ENCODE measurements at regions not wholly inside any gene's neighbourhood (a gene's known extent, or its start where the extent isn't known, plus 50 kb on each side); places are given as distances from the start of the nearest gene placed in this dataset.

- no peak overlapping the region for H3K27ac Mint-ChIP-seq
- no peak for DNase-seq
- no peak overlapping the region for H3K4me3 Mint-ChIP-seq
- POLR2A ChIA-PET, result no interaction called here
- H3K36me3 Mint-ChIP-seq (ENCODE audit: low read depth), result no peaks in the 10 kb centered on the region
- CTCF ChIA-PET, result no interaction called here
- no peaks in the 10 kb centered on the region for H3K27me3 Mint-ChIP-seq
- H3K4me1 Mint-ChIP-seq, result no peaks in the 10 kb centered on the region
- H3K9me3 Mint-ChIP-seq, result peaks cover 2% of the 10 kb centered on the region
Measured at GRCh38 chr10:57430376-57430775, 837.3 kb downstream of the IPMK start.

GRCh38 chr10:57420881-57421280 lies 846.8 kb downstream of the IPMK start:
- Mint-ChIP-seq H3K27ac (no peak overlapping the region), H3K27me3 (no peaks in the 10 kb centered on the region), H3K9me3 (no peaks in the 10 kb centered on the region), H3K36me3 (ENCODE audit: low read depth) (no peaks in the 10 kb centered on the region), H3K4me3 (no peak overlapping the region), H3K4me1 (no peaks in the 10 kb centered on the region)
- ChIA-PET POLR2A (no interaction called here), CTCF (interaction anchor here (0.5 kb wide), 1 partner anchor 1157 kb away, joined by 3 read pairs; no protein-coding TSS in a partner anchor)
- no peak for DNase-seq

- ChIA-PET POLR2A (no interaction called here), CTCF (no interaction called here)
- Mint-ChIP-seq H3K36me3 (ENCODE audit: low read depth) (no peaks in the 10 kb centered on the region), H3K4me3 (no peak overlapping the region), H3K27me3 (no peaks in the 10 kb centered on the region), H3K4me1 (no peaks in the 10 kb centered on the region), H3K9me3 (peaks cover 3% of the 10 kb centered on the region), H3K27ac (no peak overlapping the region)
- no peak for DNase-seq
Measured at GRCh38 chr10:57418476-57418875, 849.2 kb downstream of the IPMK start.

- DNase-seq, result no peak
- Mint-ChIP-seq H3K27me3 (no peaks in the 10 kb centered on the region), H3K36me3 (ENCODE audit: low read depth) (no peaks in the 10 kb centered on the region), H3K27ac (no peak overlapping the region), H3K4me1 (no peaks in the 10 kb centered on the region), H3K9me3 (no peaks in the 10 kb centered on the region), H3K4me3 (no peak overlapping the region)
- CTCF ChIA-PET, result no interaction called here
- POLR2A ChIA-PET, result no interaction called here
Measured at GRCh38 chr10:57395923-57396322, 871.8 kb downstream of the IPMK start.

- no peaks in the 10 kb centered on the region for H3K36me3 Mint-ChIP-seq (ENCODE audit: low read depth)
- H3K27me3 Mint-ChIP-seq, result no peaks in the 10 kb centered on the region
- H3K4me1 Mint-ChIP-seq, result no peaks in the 10 kb centered on the region
- no peak for DNase-seq
- no peak overlapping the region for H3K27ac Mint-ChIP-seq
- H3K9me3 Mint-ChIP-seq, result no peaks in the 10 kb centered on the region
- no peak overlapping the region for H3K4me3 Mint-ChIP-seq
- CTCF ChIA-PET, result no interaction called here
- POLR2A ChIA-PET, result no interaction called here
Measured at GRCh38 chr10:57367412-57367811, 900.3 kb downstream of the IPMK start.

- no peaks in the 10 kb centered on the region for H3K27me3 Mint-ChIP-seq
- DNase-seq, result no peak
- no peak overlapping the region for H3K4me3 Mint-ChIP-seq
- no peak overlapping the region for H3K27ac Mint-ChIP-seq
- no peaks in the 10 kb centered on the region for H3K4me1 Mint-ChIP-seq
- ChIA-PET POLR2A (no interaction called here), CTCF (no interaction called here)
- no peaks in the 10 kb centered on the region for H3K9me3 Mint-ChIP-seq
- no peaks in the 10 kb centered on the region for H3K36me3 Mint-ChIP-seq (ENCODE audit: low read depth)
Measured at GRCh38 chr10:57362811-57363210, 904.9 kb downstream of the IPMK start.

- Mint-ChIP-seq H3K27me3 (no peaks in the 10 kb centered on the region), H3K36me3 (ENCODE audit: low read depth) (no peaks in the 10 kb centered on the region), H3K9me3 (no peaks in the 10 kb centered on the region), H3K4me1 (no peaks in the 10 kb centered on the region), H3K27ac (no peak overlapping the region), H3K4me3 (no peak overlapping the region)
- POLR2A ChIA-PET, result no interaction called here
- CTCF ChIA-PET, result no interaction called here
- DNase-seq, result no peak
Measured at GRCh38 chr10:57353403-57354003, 914.2 kb downstream of the IPMK start.

GRCh38 chr10:57351076-57351475 lies 916.6 kb downstream of the IPMK start:
- peaks cover 2% of the 10 kb centered on the region for H3K9me3 Mint-ChIP-seq
- no peak for DNase-seq
- no peaks in the 10 kb centered on the region for H3K4me1 Mint-ChIP-seq
- POLR2A ChIA-PET, result no interaction called here
- H3K36me3 Mint-ChIP-seq (ENCODE audit: low read depth), result no peaks in the 10 kb centered on the region
- no peaks in the 10 kb centered on the region for H3K27me3 Mint-ChIP-seq
- no peak overlapping the region for H3K4me3 Mint-ChIP-seq
- CTCF ChIA-PET, result no interaction called here
- no peak overlapping the region for H3K27ac Mint-ChIP-seq

GRCh38 chr10:57341294-57341693 lies 926.4 kb downstream of the IPMK start:
- Mint-ChIP-seq H3K9me3 (peaks cover 6% of the 10 kb centered on the region), H3K27me3 (no peaks in the 10 kb centered on the region), H3K27ac (no peak overlapping the region), H3K36me3 (ENCODE audit: low read depth) (no peaks in the 10 kb centered on the region), H3K4me3 (no peak overlapping the region), H3K4me1 (no peaks in the 10 kb centered on the region)
- no peak for DNase-seq
- ChIA-PET POLR2A (no interaction called here), CTCF (no interaction called here)

GRCh38 chr10:57338823-57339558 lies 928.7 kb downstream of the IPMK start:
- Mint-ChIP-seq H3K27me3 (no peaks in the 10 kb centered on the region), H3K9me3 (peaks cover 3% of the 10 kb centered on the region), H3K4me3 (no peak overlapping the region), H3K36me3 (ENCODE audit: low read depth) (no peaks in the 10 kb centered on the region), H3K27ac (no peak overlapping the region), H3K4me1 (no peaks in the 10 kb centered on the region)
- ChIA-PET POLR2A (no interaction called here), CTCF (interaction anchor here (3.7 kb wide), 1 partner anchor 813 kb away, joined by 9 read pairs; no protein-coding TSS in a partner anchor)
- DNase-seq, result no peak

GRCh38 chr10:57336865-57337264 lies 930.8 kb downstream of the IPMK start:
- H3K36me3 Mint-ChIP-seq (ENCODE audit: low read depth), result no peaks in the 10 kb centered on the region
- no peaks in the 10 kb centered on the region for H3K27me3 Mint-ChIP-seq
- POLR2A ChIA-PET, result no interaction called here
- H3K27ac Mint-ChIP-seq, result no peak overlapping the region
- H3K4me1 Mint-ChIP-seq, result no peaks in the 10 kb centered on the region
- CTCF ChIA-PET, result no interaction called here
- DNase-seq, result no peak
- no peak overlapping the region for H3K4me3 Mint-ChIP-seq
- no peaks in the 10 kb centered on the region for H3K9me3 Mint-ChIP-seq

GRCh38 chr10:57336341-57336740 lies 931.4 kb downstream of the IPMK start:
- POLR2A ChIA-PET, result no interaction called here
- CTCF ChIA-PET, result no interaction called here
- Mint-ChIP-seq H3K9me3 (no peaks in the 10 kb centered on the region), H3K27ac (no peak overlapping the region), H3K36me3 (ENCODE audit: low read depth) (no peaks in the 10 kb centered on the region), H3K4me1 (no peaks in the 10 kb centered on the region), H3K4me3 (no peak overlapping the region), H3K27me3 (no peaks in the 10 kb centered on the region)
- no peak for DNase-seq

- ChIA-PET CTCF (no interaction called here), POLR2A (no interaction called here)
- H3K4me3 Mint-ChIP-seq, result no peak overlapping the region
- no peaks in the 10 kb centered on the region for H3K9me3 Mint-ChIP-seq
- no peak overlapping the region for H3K27ac Mint-ChIP-seq
- H3K27me3 Mint-ChIP-seq, result no peaks in the 10 kb centered on the region
- H3K4me1 Mint-ChIP-seq, result no peaks in the 10 kb centered on the region
- no peaks in the 10 kb centered on the region for H3K36me3 Mint-ChIP-seq (ENCODE audit: low read depth)
- DNase-seq, result no peak
Measured at GRCh38 chr10:57334523-57334922, 933.2 kb downstream of the IPMK start.

GRCh38 chr10:57333880-57334279 lies 933.8 kb downstream of the IPMK start:
- no peak overlapping the region for H3K27ac Mint-ChIP-seq
- ChIA-PET CTCF (no interaction called here), POLR2A (no interaction called here)
- no peaks in the 10 kb centered on the region for H3K4me1 Mint-ChIP-seq
- H3K27me3 Mint-ChIP-seq, result no peaks in the 10 kb centered on the region
- no peak overlapping the region for H3K4me3 Mint-ChIP-seq
- DNase-seq, result no peak
- H3K9me3 Mint-ChIP-seq, result no peaks in the 10 kb centered on the region
- H3K36me3 Mint-ChIP-seq (ENCODE audit: low read depth), result no peaks in the 10 kb centered on the region
